HG03460 (cell line): ENCODE measurements at regions not wholly inside any gene's neighbourhood (a gene's known extent, or its start where the extent isn't known, plus 50 kb on each side); places are given as distances from the start of the nearest gene placed in this dataset.
"Not testable (repeated sequence)": the region's sequence is repeated elsewhere in the genome, so short reads cannot be mapped to it uniquely, and the experiment has no call there.

Experiments
- ATAC-seq: cut with Tn5 transposase; IDR thresholded peaks from one replicate; pipeline ENCODE4 v1.9.1; 2021; ENCODE audit not compliant: unreplicated experiment

GRCh38 chr3:143175940-143176894, 56.6 kb downstream of the CHST2 start:
- not testable (repeated sequence) for ATAC-seq

GRCh38 chr3:143177965-143178364, 58.4 kb downstream of the CHST2 start:
- not testable (repeated sequence) for ATAC-seq

- not testable (repeated sequence) for ATAC-seq
Measured at GRCh38 chr3:143178775-143179548, 59.4 kb downstream of the CHST2 start.

DNA sequence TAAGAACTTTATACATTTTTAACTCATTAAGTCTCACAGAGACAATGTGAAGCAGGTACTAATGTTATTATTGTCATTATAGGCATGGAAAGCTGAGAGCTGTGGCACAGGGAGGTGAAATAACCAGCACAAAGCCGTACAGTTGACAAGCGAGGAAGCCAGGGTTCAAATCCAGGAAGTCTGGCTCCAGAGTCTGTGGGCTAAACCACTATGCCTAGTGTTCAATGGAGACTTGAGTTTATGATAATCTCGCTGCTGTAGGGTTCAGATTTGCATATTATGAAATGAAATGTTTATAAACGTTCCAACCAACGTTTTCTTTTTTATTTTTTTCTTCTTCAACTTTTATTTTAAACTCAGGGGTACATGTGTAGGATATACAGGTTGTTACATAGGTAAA, 60.0 kb downstream of the CHST2 start:
- no peak for ATAC-seq

GRCh38 chr3:143180860-143181259, 61.3 kb downstream of the CHST2 start:
- not testable (repeated sequence) for ATAC-seq

DNA sequence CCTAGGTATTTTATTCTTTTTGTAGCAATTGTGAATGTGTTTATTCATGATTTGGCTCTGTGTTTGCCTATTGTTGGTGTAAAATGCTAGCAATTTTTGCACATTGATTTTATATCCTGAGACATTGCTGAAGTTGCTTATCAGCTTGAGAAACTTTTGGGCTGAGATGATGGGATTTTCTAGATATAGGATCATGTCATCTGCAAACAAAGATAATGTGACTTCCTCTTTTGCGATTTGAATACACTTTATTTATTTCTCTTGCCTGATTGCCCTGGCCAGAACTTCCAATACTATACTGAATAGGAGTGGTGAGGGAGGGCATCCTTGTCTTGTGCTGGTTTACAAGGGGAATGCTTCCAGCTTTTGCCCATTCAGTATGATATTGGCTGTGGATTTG, 62.4 kb downstream of the CHST2 start:
- ATAC-seq = not testable (repeated sequence)

DNA sequence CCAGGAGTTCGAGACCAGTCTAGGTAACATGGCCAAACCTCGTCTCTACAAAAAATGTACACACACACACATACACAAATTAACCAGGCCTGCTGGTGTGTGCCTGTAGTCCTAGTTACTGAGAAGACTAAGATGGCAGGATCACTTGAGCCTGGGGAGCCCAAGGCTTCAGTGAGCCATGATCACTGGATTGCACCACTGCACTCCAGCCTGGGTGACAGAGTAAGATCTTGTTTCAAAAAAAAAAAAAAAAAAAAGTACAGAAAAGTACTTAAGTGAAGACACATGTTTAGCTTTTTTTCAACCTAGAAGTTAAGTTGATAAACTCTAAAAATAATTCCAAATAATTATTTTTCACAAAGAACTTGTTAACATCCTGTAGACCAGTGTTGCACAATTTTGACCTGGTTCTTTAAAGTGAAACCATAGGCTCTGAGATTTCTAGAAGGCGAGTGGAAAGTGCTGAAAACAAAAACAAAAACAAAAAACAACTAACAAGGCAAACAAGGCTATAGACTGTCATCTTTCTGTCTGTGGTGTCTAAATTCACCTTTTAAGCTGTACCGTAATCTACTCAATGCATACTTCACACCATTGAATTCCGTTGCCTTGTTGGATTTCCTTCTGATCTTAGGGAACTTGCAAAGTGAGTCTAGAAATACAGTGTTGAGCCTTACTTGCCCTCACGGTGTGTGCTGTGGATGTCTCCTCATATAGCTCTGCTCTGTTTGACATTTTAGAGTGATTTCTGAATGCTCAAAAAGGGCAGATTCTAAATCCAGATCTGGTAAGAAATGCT, 63.5 kb downstream of the CHST2 start:
- no peak for ATAC-seq

- no peak for ATAC-seq
Measured at GRCh38 chr3:143183665-143183964, 64.0 kb downstream of the CHST2 start.

DNA sequence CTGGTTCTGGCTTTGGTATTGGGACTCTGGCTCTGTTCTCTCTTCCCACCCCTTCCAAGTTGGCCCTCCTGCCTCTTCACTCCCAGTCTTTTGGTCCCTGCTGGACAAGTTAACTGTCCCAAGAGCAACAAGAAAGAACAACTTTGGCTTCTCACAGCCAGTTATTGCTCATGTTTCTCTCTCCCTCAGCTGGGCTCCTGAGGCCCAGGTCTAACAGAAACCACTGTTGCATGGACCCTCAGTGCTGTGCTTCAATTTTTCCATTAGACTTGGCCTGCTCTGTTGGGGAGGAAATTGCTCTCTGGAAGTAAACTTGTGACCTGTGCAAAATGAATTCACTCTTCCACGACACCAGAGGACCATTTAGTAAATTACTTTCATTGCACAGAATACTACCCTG, 64.5 kb downstream of the CHST2 start:
- no peak for ATAC-seq

- no peak for ATAC-seq
Measured at GRCh38 chr3:143185401-143185800, 65.8 kb downstream of the CHST2 start.

DNA sequence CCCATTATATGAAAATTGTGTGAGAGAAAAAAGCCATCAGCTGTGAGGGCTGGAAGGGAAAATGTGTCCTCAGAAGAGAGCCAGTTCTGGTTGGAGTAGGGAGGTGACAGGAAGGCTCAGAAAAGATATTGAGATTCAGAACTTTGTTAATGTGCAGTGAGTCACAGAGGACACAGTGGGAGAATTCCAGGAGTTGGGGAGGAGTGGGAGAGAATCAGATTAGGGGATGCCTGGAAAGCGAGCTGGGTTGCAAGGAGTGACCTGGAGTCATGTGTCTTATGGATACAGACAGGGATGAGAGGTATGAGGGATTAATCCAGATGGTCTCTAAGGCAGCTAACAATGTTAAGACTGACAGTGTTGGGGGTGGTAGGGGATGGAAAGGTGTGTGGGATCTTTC, 67.5 kb downstream of the CHST2 start:
- no peak for ATAC-seq

GRCh38 chr3:143188881-143189280, 69.3 kb downstream of the CHST2 start:
- no peak for ATAC-seq

DNA sequence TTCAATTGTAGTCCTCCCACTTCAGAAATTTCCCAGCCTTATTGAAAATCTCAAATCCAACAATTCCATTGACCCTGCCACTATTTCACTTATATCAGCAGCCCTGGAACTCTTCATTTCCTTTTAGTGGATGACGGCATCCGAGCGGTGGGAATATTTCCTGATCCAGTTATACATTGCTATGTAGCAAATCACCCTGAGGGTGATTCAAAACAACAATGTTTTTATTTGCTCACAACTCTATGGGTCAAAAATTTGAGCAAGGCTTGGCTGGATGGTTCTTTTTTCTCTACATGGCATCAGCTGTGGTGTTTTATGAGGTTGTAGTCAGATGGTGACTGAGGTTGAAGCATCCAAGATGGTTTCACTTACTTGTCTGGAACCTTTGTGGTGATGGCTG, 70.5 kb downstream of the CHST2 start:
- no peak for ATAC-seq

- no peak for ATAC-seq
Measured at GRCh38 chr3:143192193-143192592, 72.6 kb downstream of the CHST2 start.

- no peak for ATAC-seq
Measured at GRCh38 chr3:143200001-143200924, 80.7 kb downstream of the CHST2 start.

DNA sequence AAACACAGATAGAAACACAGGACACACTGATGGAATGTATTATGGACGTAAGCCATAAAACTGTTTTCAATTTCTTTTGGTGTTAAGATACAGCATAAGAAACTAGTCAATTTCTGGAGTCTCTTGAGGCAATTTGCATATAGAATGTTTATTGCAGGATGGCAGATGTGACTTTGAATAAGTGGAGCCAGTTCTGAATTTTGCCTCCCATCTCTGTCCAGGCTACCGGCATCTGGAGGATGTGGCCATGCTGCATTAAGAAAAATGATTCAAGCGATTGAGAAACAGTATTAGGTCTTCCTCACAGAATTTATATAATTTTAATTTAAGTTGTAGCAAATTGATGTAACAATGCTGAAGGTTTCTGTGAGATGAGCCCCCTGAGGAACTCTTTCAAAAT, 81.5 kb downstream of the CHST2 start:
- ATAC-seq = no peak

DNA sequence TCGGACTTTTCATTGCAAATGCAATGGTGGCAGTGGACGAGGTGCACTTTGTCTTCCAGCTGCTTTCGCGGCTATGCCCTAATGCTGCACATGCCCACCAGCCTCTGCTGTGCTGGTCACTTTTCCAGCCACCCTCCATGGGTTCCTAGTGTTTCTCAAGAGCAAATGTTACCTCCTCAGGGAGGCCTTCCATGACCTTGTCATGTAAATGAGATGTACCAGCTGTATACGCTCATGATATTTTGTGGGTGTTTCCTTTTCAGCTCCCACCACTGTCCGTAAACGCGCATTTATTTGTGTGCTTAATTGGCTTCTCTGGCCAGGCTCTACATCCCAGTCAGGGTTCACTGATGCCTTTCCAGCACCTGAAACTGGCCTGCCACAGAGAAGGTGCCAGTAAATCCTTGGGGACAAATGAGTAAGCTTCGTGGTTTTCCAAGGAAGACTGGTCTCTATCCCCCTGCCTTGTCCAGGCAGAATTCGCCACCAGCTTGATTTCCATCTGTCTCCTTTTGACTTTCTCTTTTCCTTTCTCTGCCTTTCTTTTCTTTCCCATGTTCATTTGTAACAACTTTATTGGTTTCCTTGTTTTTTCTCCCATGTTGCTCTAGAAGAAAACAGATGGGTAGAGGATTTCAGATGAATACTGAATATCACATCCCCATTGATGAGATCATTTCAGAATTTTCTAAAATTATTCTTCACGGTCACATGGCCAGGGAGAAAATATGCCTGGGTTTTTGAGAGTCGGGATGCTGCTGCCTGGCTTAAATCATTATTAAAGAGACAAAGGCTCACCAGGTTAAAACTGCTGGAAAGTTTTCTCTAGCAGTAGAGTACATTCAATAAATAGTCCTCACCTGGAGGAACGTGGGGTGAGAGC, 82.5 kb downstream of the CHST2 start:
- no peak for ATAC-seq

- no peak for ATAC-seq
Measured at GRCh38 chr3:143203142-143203541, 83.6 kb downstream of the CHST2 start.

DNA sequence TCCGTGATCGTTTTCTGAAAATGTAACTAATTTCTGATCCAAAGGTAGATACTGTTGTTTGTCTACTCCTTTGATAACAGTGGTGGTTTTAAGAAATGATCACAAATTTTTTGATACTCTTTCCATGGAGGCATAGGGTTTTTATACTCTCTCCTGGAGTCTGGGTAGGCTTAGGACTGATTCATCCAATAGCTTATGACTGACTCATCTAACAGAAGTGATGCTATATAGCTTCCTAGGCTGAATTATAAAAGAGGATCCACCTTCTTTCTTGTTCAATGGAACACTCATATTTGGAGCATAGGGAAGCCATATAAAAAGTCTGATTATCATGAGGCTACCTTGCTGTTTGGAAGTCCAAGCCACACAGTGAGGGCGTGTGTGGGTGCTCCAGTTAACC, 84.3 kb downstream of the CHST2 start:
- no peak for ATAC-seq
